Liver (tissue), 8 donors: ENCODE measurements at regions not wholly inside any gene's neighbourhood (a gene's known extent, or its start where the extent isn't known, plus 50 kb on each side); places are given as distances from the start of the nearest gene placed in this dataset.

Experiments used
- DNase-seq: peaks from one replicate; pipeline ENCODE4 v3.0.0-alpha.2; 2017; ENCODE audit warnings: low spot score
- H3K27ac ChIP-seq, 2 donors: one replicate each; pipeline ENCODE4 v1.7.0; 2013; ENCODE audit warnings: inconsistent platforms in 2 of 2, low read length in 2 of 2, control low read depth in 1 of 2, low read depth in 1 of 2, mild to moderate bottlenecking in 1 of 2
- H3K27me3 ChIP-seq, 4 donors: one replicate each; pipeline versions ENCODE4 v1.6.1 to v1.7.0; 2013; ENCODE audit warnings: low read length in 3 of 4, inconsistent platforms in 1 of 4, mild to moderate bottlenecking in 1 of 4, moderate library complexity in 1 of 4; ENCODE audit not compliant: control insufficient read depth in 4 of 4, insufficient read depth in 4 of 4
- H3K36me3 ChIP-seq, 4 donors: one replicate each; pipeline versions ENCODE4 v1.6.1 to v1.7.0; 2013; ENCODE audit warnings: low read length in 3 of 4, mild to moderate bottlenecking in 3 of 4, low read depth in 1 of 4, moderate library complexity in 1 of 4; ENCODE audit not compliant: control insufficient read depth in 4 of 4, insufficient read depth in 3 of 4
- H3K4me1 ChIP-seq, 4 donors: one replicate each; pipeline versions ENCODE4 v1.6.1 to v1.7.0; 2013; ENCODE audit warnings: low read length in 3 of 4, mild to moderate bottlenecking in 3 of 4, moderate library complexity in 1 of 4; ENCODE audit not compliant: control insufficient read depth in 4 of 4, insufficient read depth in 4 of 4
- H3K4me3 ChIP-seq, 3 donors: one replicate each; pipeline versions ENCODE4 v1.6.1 to v1.7.0; 2013; ENCODE audit warnings: low read length in 3 of 3, control low read depth in 1 of 3, low read depth in 1 of 3, mild to moderate bottlenecking in 1 of 3
- H3K9ac ChIP-seq, 2 donors: one replicate each; pipeline ENCODE4 v1.7.0; 2013; ENCODE audit warnings: low read length in 2 of 2, mild to moderate bottlenecking in 2 of 2, moderate library complexity in 2 of 2, control low read depth in 1 of 2, low read depth in 1 of 2
- H3K9me3 ChIP-seq, 4 donors: one replicate each; pipeline versions ENCODE4 v1.6.1 to v1.7.0; 2013; ENCODE audit warnings: low read length in 3 of 4; ENCODE audit not compliant: control insufficient read depth in 4 of 4
- ATF3 ChIP-seq: IDR thresholded peaks from 2 replicates; pipeline ENCODE4 v1.6.1; 2016; ENCODE audit warnings: antibody characterized with exemption
- CTCF ChIP-seq: fragments of 150-350 bp; IDR thresholded peaks from 2 replicates; pipeline ENCODE4 v1.5.1; 2017; ENCODE audit warnings: improper control_type of control experiment, low read depth, low read length; ENCODE audit not compliant: missing input control
- EGR1 ChIP-seq, 2 donors: IDR thresholded peaks; 2 replicates each; pipeline ENCODE4 v1.6.1; 2016 to 2018; ENCODE audit warnings: antibody characterized with exemption in 2 of 2, low read depth in 2 of 2
- FOXA1 ChIP-seq: IDR thresholded peaks from 2 replicates; pipeline ENCODE4 v1.6.1; 2016; ENCODE audit warnings: antibody characterized with exemption
- GABPA ChIP-seq, 2 donors: IDR thresholded peaks in 1 of 2; conservative IDR thresholded peaks in 1 of 2; 2 replicates each; pipeline ENCODE4 v1.6.1; 2016; ENCODE audit warnings: antibody characterized with exemption in 2 of 2, mild to moderate bottlenecking in 1 of 2, moderate library complexity in 1 of 2
- HNF4A ChIP-seq, 2 donors: conservative IDR thresholded peaks; 2 replicates each; pipeline ENCODE4 v1.6.1; 2016; ENCODE audit warnings: antibody characterized with exemption in 2 of 2, mild to moderate bottlenecking in 2 of 2
- JUND ChIP-seq, 2 donors: IDR thresholded peaks; 2 replicates each; pipeline ENCODE4 v1.6.1; 2016; ENCODE audit warnings: antibody characterized with exemption in 2 of 2
- MAX ChIP-seq: IDR thresholded peaks from 2 replicates; pipeline ENCODE4 v1.6.1; 2016; ENCODE audit warnings: antibody characterized with exemption
- NR2F2 ChIP-seq: IDR thresholded peaks from 2 replicates; pipeline ENCODE4 v1.6.1; 2016; ENCODE audit warnings: antibody characterized with exemption
- RAD21 ChIP-seq, 2 donors: IDR thresholded peaks; 2 replicates each; pipeline ENCODE4 v1.6.1; 2016; ENCODE audit warnings: antibody characterized with exemption in 2 of 2, mild to moderate bottlenecking in 2 of 2
- REST ChIP-seq: IDR thresholded peaks from 2 replicates; pipeline ENCODE4 v1.6.1; 2016; ENCODE audit warnings: antibody characterized with exemption, mild to moderate bottlenecking
- RXRA ChIP-seq, 2 donors: IDR thresholded peaks; 2 replicates each; pipeline ENCODE4 v1.6.1; 2017 to 2018; ENCODE audit warnings: antibody characterized with exemption in 2 of 2, mild to moderate bottlenecking in 1 of 2
- SP1 ChIP-seq: IDR thresholded peaks from 2 replicates; pipeline ENCODE4 v1.6.1; 2018; ENCODE audit warnings: antibody characterized with exemption, mild to moderate bottlenecking
- TAF1 ChIP-seq: conservative IDR thresholded peaks from 2 replicates; pipeline ENCODE4 v1.6.1; 2016; ENCODE audit warnings: antibody characterized with exemption, mild to moderate bottlenecking
- YY1 ChIP-seq: IDR thresholded peaks from 2 replicates; pipeline ENCODE4 v1.6.1; 2016; ENCODE audit warnings: antibody characterized with exemption, mild to moderate bottlenecking
- ZBTB33 ChIP-seq: IDR thresholded peaks from 2 replicates; pipeline ENCODE4 v1.6.1; 2016; ENCODE audit warnings: antibody characterized with exemption
- WGBS: extraction: QIAGEN DNeasy Blood & Tissue Kit; methylation state at CpG from one replicate; pipeline ENCODE4 v1.1.7; 2013; 5-methylcytosine and 5-hydroxymethylcytosine counted together
- donor health status: healthy.
- donor health status: healthy.
- donor health status: healthy.
- donor health status: healthy.
- donor health status: healthy.

GRCh38 chr15:38622304-38622703 is 57.7 kb upstream of the RASGRP1 start:
- Histone ChIP-seq H3K27ac (no peak overlapping the region), H3K36me3 (no peaks in the 10 kb centered on the region), H3K4me1 (no peaks in the 10 kb centered on the region), H3K9ac (no peak overlapping the region), H3K9me3 (no peaks in the 10 kb centered on the region), H3K4me3 (no peak overlapping the region), H3K27me3 (peaks cover 0 to 3% (median under 1%) of the 10 kb centered on the region in 4 donors)
- WGBS = 62% methylated on average over 7 of the region's 7 CpGs
- no peak for DNase-seq
- no peak for TF ChIP-seq GABPA (IDR thresholded peaks at IDR 0.05 in 1 of 2, conservative IDR thresholded peaks at IDR 0.05 in 1 of 2)
- no peak for TF ChIP-seq JUND (IDR thresholded peaks at IDR 0.05)
- TF ChIP-seq NR2F2 = no peak
- no peak for TF ChIP-seq SP1
- no peak for TF ChIP-seq CTCF
- TF ChIP-seq EGR1 (IDR thresholded peaks at IDR 0.05; ENCODE audit: low read depth in 2 of 2) = no peak
- no peak for TF ChIP-seq REST
- TF ChIP-seq HNF4A (conservative IDR thresholded peaks at IDR 0.05) = no peak

GRCh38 chr15:38622908-38623307 is 58.3 kb upstream of the RASGRP1 start:
- Histone ChIP-seq H3K27ac (no peak overlapping the region), H3K9me3 (no peaks in the 10 kb centered on the region), H3K4me1 (no peaks in the 10 kb centered on the region), H3K27me3 (peaks cover 0 to 3% (median under 1%) of the 10 kb centered on the region in 4 donors), H3K9ac (no peak overlapping the region), H3K4me3 (no peak overlapping the region), H3K36me3 (no peaks in the 10 kb centered on the region)
- 86% methylated on average over 5 of the region's 5 CpGs for WGBS
- DNase-seq = no peak
- TF ChIP-seq ATF3 (no peak), GABPA (IDR thresholded peaks at IDR 0.05 in 1 of 2, conservative IDR thresholded peaks at IDR 0.05 in 1 of 2) (no peak), RAD21 (IDR thresholded peaks at IDR 0.05) (no peak), CTCF (no peak), REST (no peak), NR2F2 (no peak), EGR1 (IDR thresholded peaks at IDR 0.05; ENCODE audit: low read depth in 2 of 2) (no peak), MAX (no peak), FOXA1 (no peak), YY1 (no peak), ZBTB33 (no peak), RXRA (IDR thresholded peaks at IDR 0.05) (no peak), SP1 (no peak), HNF4A (conservative IDR thresholded peaks at IDR 0.05) (no peak), TAF1 (no peak), JUND (IDR thresholded peaks at IDR 0.05) (no peak)
